ENCODE measurements at regions not wholly inside any gene's neighbourhood (a gene's known extent, or its start where the extent isn't known, plus 50 kb on each side); places are given as distances from the start of the nearest gene placed in this dataset.
"Not testable (repeated sequence)": the region's sequence is repeated elsewhere in the genome, so short reads cannot be mapped to it uniquely, and the experiment has no call there.

GRCh38 chr6:146972546-146972945, 231.7 kb upstream of the STXBP5 start:
- H3K4me3 Mint-ChIP-seq, result no peak overlapping the region
- peaks cover 2% of the 10 kb centered on the region for H3K27me3 Mint-ChIP-seq
- ChIA-PET POLR2A (no interaction called here), CTCF (no interaction called here)
- DNase-seq, result no peak
- no peak overlapping the region for H3K27ac Mint-ChIP-seq
- H3K36me3 Mint-ChIP-seq (ENCODE audit: low read depth), result no peaks in the 10 kb centered on the region
- no peaks in the 10 kb centered on the region for H3K4me1 Mint-ChIP-seq
- no peaks in the 10 kb centered on the region for H3K9me3 Mint-ChIP-seq

- DNase-seq, result no peak
- Mint-ChIP-seq H3K9me3 (no peaks in the 10 kb centered on the region), H3K4me1 (no peaks in the 10 kb centered on the region), H3K36me3 (ENCODE audit: low read depth) (no peaks in the 10 kb centered on the region), H3K4me3 (no peak overlapping the region), H3K27me3 (peaks cover 2% of the 10 kb centered on the region), H3K27ac (no peak overlapping the region)
- ChIA-PET CTCF (no interaction called here), POLR2A (no interaction called here)
These were observed 229.9 kb upstream of the STXBP5 start for GRCh38 chr6:146974351-146974750.

- no peak overlapping the region for H3K27ac Mint-ChIP-seq
- H3K36me3 Mint-ChIP-seq (ENCODE audit: low read depth), result no peaks in the 10 kb centered on the region
- H3K27me3 Mint-ChIP-seq, result peaks cover 2% of the 10 kb centered on the region
- POLR2A ChIA-PET, result no interaction called here
- no peaks in the 10 kb centered on the region for H3K4me1 Mint-ChIP-seq
- DNase-seq, result no peak
- CTCF ChIA-PET, result no interaction called here
- H3K4me3 Mint-ChIP-seq, result no peak overlapping the region
- no peaks in the 10 kb centered on the region for H3K9me3 Mint-ChIP-seq
These were observed 229.1 kb upstream of the STXBP5 start for GRCh38 chr6:146975093-146975492.

- H3K4me3 Mint-ChIP-seq, result no peak overlapping the region
- H3K36me3 Mint-ChIP-seq (ENCODE audit: low read depth), result no peaks in the 10 kb centered on the region
These were observed 223.3 kb upstream of the STXBP5 start for GRCh38 chr6:146980900-146981329.

GRCh38 chr6:146981981-146982380, 222.2 kb upstream of the STXBP5 start:
- no peak overlapping the region for H3K4me3 Mint-ChIP-seq
- POLR2A ChIA-PET, result no interaction called here
- no peaks in the 10 kb centered on the region for H3K36me3 Mint-ChIP-seq (ENCODE audit: low read depth)

More at GRCh38 chr6:146980900-146981329, 223.3 kb upstream of the STXBP5 start:
- CTCF ChIA-PET, result interaction anchor here (1.3 kb wide), 1 partner anchor 10 kb away, joined by 4 read pairs; no protein-coding TSS in a partner anchor
- no peak for DNase-seq
- H3K4me1 Mint-ChIP-seq, result no peaks in the 10 kb centered on the region
- peaks cover 2% of the 10 kb centered on the region for H3K27me3 Mint-ChIP-seq
- POLR2A ChIA-PET, result no interaction called here
- H3K9me3 Mint-ChIP-seq, result no peaks in the 10 kb centered on the region
- H3K27ac Mint-ChIP-seq, result no peak overlapping the region

GRCh38 chr6:146984251-146984924, 219.8 kb upstream of the STXBP5 start:
- Mint-ChIP-seq H3K4me1 (no peaks in the 10 kb centered on the region), H3K36me3 (ENCODE audit: low read depth) (no peaks in the 10 kb centered on the region), H3K27me3 (no peaks in the 10 kb centered on the region), H3K4me3 (no peak overlapping the region), H3K27ac (no peak overlapping the region), H3K9me3 (no peaks in the 10 kb centered on the region)
- POLR2A ChIA-PET, result no interaction called here
- CTCF ChIA-PET, result no interaction called here
- DNase-seq, result no peak

More at GRCh38 chr6:146981981-146982380, 222.2 kb upstream of the STXBP5 start:
- DNase-seq, result no peak
- Mint-ChIP-seq H3K27me3 (no peaks in the 10 kb centered on the region), H3K4me1 (no peaks in the 10 kb centered on the region), H3K9me3 (no peaks in the 10 kb centered on the region), H3K27ac (no peak overlapping the region)
- CTCF ChIA-PET, result no interaction called here

- DNase-seq, result no peak
- ChIA-PET CTCF (no interaction called here), POLR2A (no interaction called here)
- Mint-ChIP-seq H3K4me1 (no peaks in the 10 kb centered on the region), H3K36me3 (ENCODE audit: low read depth) (no peaks in the 10 kb centered on the region), H3K27ac (no peak overlapping the region), H3K9me3 (no peaks in the 10 kb centered on the region), H3K27me3 (no peaks in the 10 kb centered on the region), H3K4me3 (no peak overlapping the region)
These were observed 219.1 kb upstream of the STXBP5 start for GRCh38 chr6:146985111-146985510.

GRCh38 chr6:146985966-146986365, 218.3 kb upstream of the STXBP5 start:
- no peak for DNase-seq
- Mint-ChIP-seq H3K27ac (no peak overlapping the region), H3K4me3 (no peak overlapping the region), H3K27me3 (no peaks in the 10 kb centered on the region), H3K36me3 (ENCODE audit: low read depth) (no peaks in the 10 kb centered on the region), H3K9me3 (no peaks in the 10 kb centered on the region), H3K4me1 (no peaks in the 10 kb centered on the region)
- ChIA-PET CTCF (no interaction called here), POLR2A (no interaction called here)

- DNase-seq; H3K36me3 Mint-ChIP-seq (ENCODE audit: low read depth); H3K4me3 Mint-ChIP-seq; H3K4me1 Mint-ChIP-seq; H3K27ac Mint-ChIP-seq; CTCF ChIA-PET; H3K9me3 Mint-ChIP-seq; POLR2A ChIA-PET; H3K27me3 Mint-ChIP-seq: not testable (repeated sequence)
These were observed 216.3 kb upstream of the STXBP5 start for GRCh38 chr6:146987938-146988337.

- Mint-ChIP-seq H3K4me1 (no peaks in the 10 kb centered on the region), H3K36me3 (ENCODE audit: low read depth) (no peaks in the 10 kb centered on the region), H3K9me3 (no peaks in the 10 kb centered on the region), H3K27ac (no peak overlapping the region), H3K27me3 (no peaks in the 10 kb centered on the region), H3K4me3 (no peak overlapping the region)
- CTCF ChIA-PET, result no interaction called here
- DNase-seq, result no peak
- POLR2A ChIA-PET, result no interaction called here
These were observed 214.4 kb upstream of the STXBP5 start for GRCh38 chr6:146989860-146990259.

GRCh38 chr6:146990284-146990683, 213.9 kb upstream of the STXBP5 start:
- POLR2A ChIA-PET, result no interaction called here
- Mint-ChIP-seq H3K4me1 (no peaks in the 10 kb centered on the region), H3K4me3 (no peak overlapping the region), H3K36me3 (ENCODE audit: low read depth) (no peaks in the 10 kb centered on the region), H3K9me3 (no peaks in the 10 kb centered on the region), H3K27ac (no peak overlapping the region), H3K27me3 (no peaks in the 10 kb centered on the region)
- no peak for DNase-seq
- CTCF ChIA-PET, result interaction anchor here (0.6 kb wide), 1 partner anchor 231 kb away, joined by 3 read pairs; no protein-coding TSS in a partner anchor

- H3K36me3 Mint-ChIP-seq (ENCODE audit: low read depth), result no peaks in the 10 kb centered on the region
- H3K27me3 Mint-ChIP-seq, result no peaks in the 10 kb centered on the region
- no peak overlapping the region for H3K27ac Mint-ChIP-seq
- DNase-seq, result no peak
- no peaks in the 10 kb centered on the region for H3K9me3 Mint-ChIP-seq
- POLR2A ChIA-PET, result no interaction called here
- H3K4me1 Mint-ChIP-seq, result no peaks in the 10 kb centered on the region
- H3K4me3 Mint-ChIP-seq, result no peak overlapping the region
- CTCF ChIA-PET, result interaction anchor here (0.6 kb wide), 3 partner anchors 189 to 380 kb away, joined by 3 read pairs; no protein-coding TSS in a partner anchor
These were observed 213.1 kb upstream of the STXBP5 start for GRCh38 chr6:146990821-146991798.

- Mint-ChIP-seq H3K36me3 (ENCODE audit: low read depth) (no peaks in the 10 kb centered on the region), H3K4me3 (no peak overlapping the region), H3K4me1 (no peaks in the 10 kb centered on the region), H3K9me3 (no peaks in the 10 kb centered on the region), H3K27ac (no peak overlapping the region), H3K27me3 (no peaks in the 10 kb centered on the region)
- POLR2A ChIA-PET, result no interaction called here
- CTCF ChIA-PET, result no interaction called here
- no peak for DNase-seq
These were observed 207.2 kb upstream of the STXBP5 start for GRCh38 chr6:146997062-146997461.

Data from activated CD4-positive, alpha-beta T cell treated with anti-CD3 and anti-CD28 coated beads, Interleukin-2, amount 10 ng/mL, durations not matched to agents 7 days and 5 days (primary cell).